Neural progenitor cell (in vitro differentiated cells): ENCODE measurements at regions not wholly inside any gene's neighbourhood (a gene's known extent, or its start where the extent isn't known, plus 50 kb on each side); places are given as distances from the start of the nearest gene placed in this dataset.

Experiments
- DNase-seq: peaks from one replicate; pipeline ENCODE4 v3.0.0-alpha.2; 2016; ENCODE audit warnings: low spot score
- H2AFZ ChIP-seq: fragments of 200-600 bp; sonication (generic); replicated peaks from 2 replicates; pipeline ENCODE4 v1.6.1; 2016; ENCODE audit warnings: antibody characterized with exemption
- H3F3A ChIP-seq: fragments of 200-600 bp; sonication (generic); 2 replicates; pipeline ENCODE4 v1.6.1; 2016; ENCODE audit warnings: antibody characterized with exemption, low read depth
- H3K27ac ChIP-seq: fragments of 200-600 bp; sonication (generic); 2 replicates; pipeline ENCODE4 v1.5.1; 2016; ENCODE audit warnings: mild to moderate bottlenecking
- H3K27me3 ChIP-seq: fragments of 200-600 bp; sonication (generic); 2 replicates; pipeline ENCODE4 v1.6.1; 2016; ENCODE audit warnings: mild to moderate bottlenecking, moderate library complexity
- H3K36me3 ChIP-seq: fragments of 200-600 bp; sonication (generic); 2 replicates; pipeline ENCODE4 v1.5.1; 2016
- H3K4me1 ChIP-seq: fragments of 200-600 bp; sonication (generic); 2 replicates; pipeline ENCODE4 v1.6.1; 2016; ENCODE audit warnings: mixed run types
- H3K4me2 ChIP-seq: fragments of 200-600 bp; sonication (generic); 2 replicates; pipeline ENCODE4 v1.6.1; 2016
- H3K4me3 ChIP-seq: fragments of 200-600 bp; sonication (generic); 2 replicates; pipeline ENCODE4 v1.5.1; 2016
- H3K79me2 ChIP-seq: fragments of 200-600 bp; sonication (generic); 2 replicates; pipeline ENCODE4 v1.6.1; 2016; ENCODE audit warnings: low read depth
- H3K9ac ChIP-seq: fragments of 200-600 bp; sonication (generic); 2 replicates; pipeline ENCODE4 v1.6.1; 2016
- H3K9me3 ChIP-seq: fragments of 200-600 bp; sonication (generic); 2 replicates; pipeline ENCODE4 v1.5.1; 2016; ENCODE audit warnings: low read depth
- H4K20me1 ChIP-seq: fragments of 200-600 bp; sonication (generic); 2 replicates; pipeline ENCODE4 v1.6.1; 2016; ENCODE audit warnings: low read depth
- H3K27ac Mint-ChIP-seq: 3 replicates; pipeline ENCODE4 v1.8.0; 2021; ENCODE audit warnings: mixed read lengths
- H3K27me3 Mint-ChIP-seq: 2 replicates; pipeline ENCODE4 v1.8.0; 2022; ENCODE audit warnings: low read depth, mild to moderate bottlenecking, inconsistent platforms, moderate library complexity, mixed read lengths; ENCODE audit not compliant: insufficient read depth
- H3K36me3 Mint-ChIP-seq: 3 replicates; pipeline ENCODE4 v1.8.0; 2021; ENCODE audit warnings: mixed read lengths
- H3K4me1 Mint-ChIP-seq: 3 replicates; pipeline ENCODE4 v1.8.0; 2021; ENCODE audit warnings: mixed read lengths
- H3K4me3 Mint-ChIP-seq: 3 replicates; pipeline ENCODE4 v1.8.0; 2021; ENCODE audit warnings: mild to moderate bottlenecking, moderate library complexity, mixed read lengths
- H3K9me3 Mint-ChIP-seq: 3 replicates; pipeline ENCODE4 v1.8.0; 2020; ENCODE audit warnings: mixed read lengths
- EZH2 ChIP-seq: fragments of 200-600 bp; sonication (generic); IDR thresholded peaks from 2 replicates; pipeline ENCODE4 v1.6.1; 2017; ENCODE audit warnings: antibody characterized with exemption, mild to moderate bottlenecking, moderate library complexity
- EZH2phosphoT487 ChIP-seq: fragments of 200-600 bp; sonication (generic); IDR thresholded peaks from 2 replicates; pipeline ENCODE4 v1.6.1; 2017; ENCODE audit warnings: antibody characterized with exemption
- TF ChIP-seq, protein P1 (sequence below): fragments of 200-600 bp; sonication (generic); IDR thresholded peaks from 2 replicates; pipeline ENCODE4 v1.5.1; 2017; ENCODE audit warnings: antibody characterized with exemption, mild to moderate bottlenecking

DNA sequence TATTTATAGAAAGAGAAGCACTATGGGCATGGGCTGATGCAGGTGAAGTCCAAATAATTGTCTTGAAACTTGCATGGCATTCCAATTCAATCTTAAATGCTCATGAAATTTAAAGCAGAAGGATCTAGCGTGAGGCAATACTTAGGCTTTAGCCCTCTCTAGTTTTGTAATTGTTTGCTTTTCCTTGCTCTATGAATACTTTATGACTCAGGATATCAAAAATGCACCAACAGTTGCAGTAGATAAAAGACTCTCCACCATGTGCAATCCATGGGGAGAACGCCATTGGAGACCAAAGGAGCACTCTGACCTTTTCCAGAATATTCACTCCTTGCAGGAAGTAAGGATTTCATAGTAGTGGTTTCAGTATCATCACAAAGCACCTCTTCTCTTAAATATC is 436.4 kb downstream of the LRRIQ3 start:
- no peak for DNase-seq
- Histone ChIP-seq H3K4me3 (no peak overlapping the region), H3K9me3 (no peaks in the 10 kb centered on the region), H2AFZ (no peak overlapping the region), H3K27me3 (no peaks in the 10 kb centered on the region), H3F3A (no peaks in the 10 kb centered on the region), H3K36me3 (no peaks in the 10 kb centered on the region), H3K27ac (no peak overlapping the region), H3K9ac (no peak overlapping the region), H3K4me1 (no peaks in the 10 kb centered on the region), H3K4me2 (no peak overlapping the region), H3K79me2 (no peaks in the 10 kb centered on the region), H4K20me1 (no peaks in the 10 kb centered on the region)
- Mint-ChIP-seq H3K9me3 (no peaks in the 10 kb centered on the region), H3K4me3 (no peak overlapping the region), H3K36me3 (no peaks in the 10 kb centered on the region), H3K4me1 (peaks cover 11% of the 10 kb centered on the region), H3K27me3 (no peaks in the 10 kb centered on the region), H3K27ac (no peak overlapping the region)
- TF ChIP-seq, protein P1, sequence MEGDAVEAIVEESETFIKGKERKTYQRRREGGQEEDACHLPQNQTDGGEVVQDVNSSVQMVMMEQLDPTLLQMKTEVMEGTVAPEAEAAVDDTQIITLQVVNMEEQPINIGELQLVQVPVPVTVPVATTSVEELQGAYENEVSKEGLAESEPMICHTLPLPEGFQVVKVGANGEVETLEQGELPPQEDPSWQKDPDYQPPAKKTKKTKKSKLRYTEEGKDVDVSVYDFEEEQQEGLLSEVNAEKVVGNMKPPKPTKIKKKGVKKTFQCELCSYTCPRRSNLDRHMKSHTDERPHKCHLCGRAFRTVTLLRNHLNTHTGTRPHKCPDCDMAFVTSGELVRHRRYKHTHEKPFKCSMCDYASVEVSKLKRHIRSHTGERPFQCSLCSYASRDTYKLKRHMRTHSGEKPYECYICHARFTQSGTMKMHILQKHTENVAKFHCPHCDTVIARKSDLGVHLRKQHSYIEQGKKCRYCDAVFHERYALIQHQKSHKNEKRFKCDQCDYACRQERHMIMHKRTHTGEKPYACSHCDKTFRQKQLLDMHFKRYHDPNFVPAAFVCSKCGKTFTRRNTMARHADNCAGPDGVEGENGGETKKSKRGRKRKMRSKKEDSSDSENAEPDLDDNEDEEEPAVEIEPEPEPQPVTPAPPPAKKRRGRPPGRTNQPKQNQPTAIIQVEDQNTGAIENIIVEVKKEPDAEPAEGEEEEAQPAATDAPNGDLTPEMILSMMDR = no peak
- TF ChIP-seq EZH2phosphoT487 (no peak), EZH2 (no peak)

DNA sequence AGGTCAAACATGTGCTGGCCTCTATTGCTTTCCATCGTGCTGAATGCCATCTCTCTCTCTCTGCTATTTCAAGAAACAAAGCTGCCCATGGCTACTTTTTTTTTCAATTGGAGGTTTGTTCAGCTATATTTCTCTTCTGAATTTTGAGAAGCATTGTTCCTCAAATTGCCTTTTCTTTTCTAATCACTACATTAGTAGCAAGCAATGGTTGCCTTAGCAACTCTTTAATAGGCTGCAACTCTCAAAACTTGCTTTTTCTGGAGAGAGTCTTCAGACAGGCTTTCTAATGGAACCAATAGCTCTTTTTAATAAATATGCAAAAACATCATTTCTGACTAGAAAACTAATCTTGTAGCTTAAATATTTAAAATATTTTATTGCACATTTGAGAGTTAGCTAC is 439.0 kb downstream of the LRRIQ3 start:
- Histone ChIP-seq H3K4me3 (no peak overlapping the region), H3K36me3 (no peaks in the 10 kb centered on the region), H4K20me1 (no peaks in the 10 kb centered on the region), H3F3A (no peaks in the 10 kb centered on the region), H3K4me2 (no peak overlapping the region), H3K79me2 (no peaks in the 10 kb centered on the region), H3K4me1 (no peaks in the 10 kb centered on the region), H2AFZ (no peak overlapping the region), H3K27me3 (no peaks in the 10 kb centered on the region), H3K27ac (no peak overlapping the region), H3K9me3 (no peaks in the 10 kb centered on the region), H3K9ac (no peak overlapping the region)
- Mint-ChIP-seq H3K27me3 (no peaks in the 10 kb centered on the region), H3K4me3 (no peak overlapping the region), H3K36me3 (no peaks in the 10 kb centered on the region), H3K9me3 (no peaks in the 10 kb centered on the region), H3K4me1 (peaks cover 11% of the 10 kb centered on the region), H3K27ac (no peak overlapping the region)
- no peak for DNase-seq
- TF ChIP-seq EZH2phosphoT487 = no peak
- TF ChIP-seq, protein P1 = no peak
- no peak for TF ChIP-seq EZH2

DNA sequence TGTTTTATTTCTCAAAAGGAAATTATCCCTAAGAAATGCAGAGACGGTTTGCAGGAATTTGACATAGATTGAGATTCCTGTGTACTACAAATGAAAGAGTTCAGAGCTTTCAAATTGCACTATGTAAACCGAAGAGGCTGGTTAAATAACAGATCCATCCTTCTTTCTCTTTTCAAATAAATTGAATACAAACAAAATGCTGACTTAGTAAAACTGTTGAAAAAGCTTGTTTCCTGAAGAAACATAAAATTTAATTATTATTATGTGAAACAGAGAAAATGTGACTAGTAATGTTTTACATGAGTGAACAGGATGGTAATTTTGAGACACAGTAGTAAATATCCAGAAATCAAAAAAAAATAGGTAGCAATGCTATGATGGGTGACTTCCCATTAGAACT is 441.2 kb downstream of the LRRIQ3 start:
- peaks cover 11% of the 10 kb centered on the region for H3K4me1 Mint-ChIP-seq
- H3K27ac Mint-ChIP-seq = no peak overlapping the region
- Histone ChIP-seq H3K9ac (no peak overlapping the region), H3K27ac (no peak overlapping the region), H3F3A (no peaks in the 10 kb centered on the region), H3K4me1 (no peaks in the 10 kb centered on the region), H3K4me3 (no peak overlapping the region), H4K20me1 (no peaks in the 10 kb centered on the region), H3K79me2 (no peaks in the 10 kb centered on the region), H3K27me3 (no peaks in the 10 kb centered on the region), H3K4me2 (no peak overlapping the region), H3K9me3 (no peaks in the 10 kb centered on the region), H3K36me3 (no peaks in the 10 kb centered on the region), H2AFZ (no peak overlapping the region)
- H3K27me3 Mint-ChIP-seq = no peaks in the 10 kb centered on the region
- no peak for TF ChIP-seq EZH2phosphoT487
- TF ChIP-seq EZH2 = no peak
- TF ChIP-seq, protein P1 = no peak
- no peaks in the 10 kb centered on the region for H3K36me3 Mint-ChIP-seq
- no peak overlapping the region for H3K4me3 Mint-ChIP-seq
- no peak for DNase-seq
- H3K9me3 Mint-ChIP-seq = no peaks in the 10 kb centered on the region

DNA sequence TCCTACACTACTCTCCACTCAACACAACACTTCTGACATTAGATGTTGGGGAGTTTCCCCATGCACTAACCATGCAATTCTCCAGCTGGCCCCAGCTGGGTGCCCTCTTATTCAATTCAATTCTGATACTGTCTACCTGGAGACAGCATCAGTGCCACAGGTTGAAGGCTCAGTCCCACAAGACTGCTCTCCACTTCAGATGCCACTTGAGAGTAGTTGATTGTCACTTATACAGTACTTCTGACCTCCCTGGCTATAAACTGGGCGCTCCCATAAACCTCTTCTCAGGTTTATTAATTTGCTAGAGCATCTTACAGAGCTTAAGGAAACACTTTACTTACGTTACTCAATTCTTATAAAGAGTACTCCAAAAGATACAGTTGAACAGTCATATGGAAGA is 442.3 kb downstream of the LRRIQ3 start:
- Mint-ChIP-seq H3K4me1 (peaks cover 11% of the 10 kb centered on the region), H3K36me3 (no peaks in the 10 kb centered on the region), H3K27me3 (no peaks in the 10 kb centered on the region), H3K9me3 (no peaks in the 10 kb centered on the region), H3K27ac (no peak overlapping the region), H3K4me3 (no peak overlapping the region)
- H3K9ac ChIP-seq = no peak overlapping the region
- no peak overlapping the region for H3K4me3 ChIP-seq
- H3F3A ChIP-seq = no peaks in the 10 kb centered on the region
- no peak overlapping the region for H3K4me2 ChIP-seq
- no peaks in the 10 kb centered on the region for H3K36me3 ChIP-seq
- no peaks in the 10 kb centered on the region for H3K27me3 ChIP-seq
- H3K79me2 ChIP-seq = no peaks in the 10 kb centered on the region
- DNase-seq = no peak
- no peak overlapping the region for H2AFZ ChIP-seq
- TF ChIP-seq EZH2 (no peak), EZH2phosphoT487 (no peak)
- TF ChIP-seq, protein P1 = no peak
- H3K27ac ChIP-seq = no peak overlapping the region
- H3K9me3 ChIP-seq = no peaks in the 10 kb centered on the region
- H3K4me1 ChIP-seq = no peaks in the 10 kb centered on the region
- H4K20me1 ChIP-seq = no peaks in the 10 kb centered on the region
